IPS-NIHi11 (cell line): ENCODE measurements at regions not wholly inside any gene's neighbourhood (a gene's known extent, or its start where the extent isn't known, plus 50 kb on each side); places are given as distances from the start of the nearest gene placed in this dataset.

Experiments used
- DNase-seq: peaks from one replicate; pipeline ENCODE4 v3.0.0; 2012; ENCODE audit warnings: mixed read lengths, low spot score

DNA sequence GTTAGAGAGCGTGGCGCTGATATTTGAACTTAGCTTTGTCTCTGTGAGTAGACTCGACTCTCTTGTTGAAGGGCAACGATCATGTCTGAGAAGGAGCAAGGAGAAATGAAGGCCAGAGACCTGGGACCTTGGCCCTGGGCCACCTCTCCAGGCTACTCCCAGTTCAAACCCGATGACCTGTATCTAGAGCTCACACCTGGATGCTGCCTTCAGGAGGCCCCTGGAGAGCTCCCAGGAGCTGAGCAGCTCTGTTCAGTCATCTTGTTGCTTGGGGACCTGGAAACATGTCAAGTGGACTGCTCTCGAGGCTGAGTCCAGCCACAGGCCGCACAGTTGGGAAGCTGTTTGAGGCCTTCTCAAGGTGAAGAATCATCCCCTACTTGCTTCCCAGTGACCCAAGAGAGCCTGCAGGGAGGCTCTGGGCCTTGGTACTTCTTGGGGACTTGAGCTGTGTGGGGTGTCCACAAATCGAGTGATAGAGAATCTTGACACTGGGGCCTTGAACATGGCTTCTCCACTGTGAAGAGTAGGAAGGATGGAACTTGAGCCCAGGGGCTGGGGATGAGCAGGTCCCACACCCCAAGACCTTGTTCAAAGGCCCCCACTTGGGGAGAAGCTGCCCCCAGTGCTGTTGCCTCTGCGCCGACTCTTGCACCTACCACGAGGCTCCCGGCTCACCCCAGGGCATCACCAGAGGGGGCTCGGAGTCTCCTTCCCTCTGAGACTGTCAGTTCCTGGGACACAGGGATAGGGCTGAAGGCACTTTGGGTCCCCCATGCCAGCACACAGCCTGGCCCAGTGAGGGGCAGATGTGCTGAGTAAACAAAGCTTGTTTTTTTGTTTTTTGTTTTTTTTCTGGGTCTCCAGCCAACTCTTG, 112.1 kb downstream of the IRX5 start:
- no peak for DNase-seq

DNA sequence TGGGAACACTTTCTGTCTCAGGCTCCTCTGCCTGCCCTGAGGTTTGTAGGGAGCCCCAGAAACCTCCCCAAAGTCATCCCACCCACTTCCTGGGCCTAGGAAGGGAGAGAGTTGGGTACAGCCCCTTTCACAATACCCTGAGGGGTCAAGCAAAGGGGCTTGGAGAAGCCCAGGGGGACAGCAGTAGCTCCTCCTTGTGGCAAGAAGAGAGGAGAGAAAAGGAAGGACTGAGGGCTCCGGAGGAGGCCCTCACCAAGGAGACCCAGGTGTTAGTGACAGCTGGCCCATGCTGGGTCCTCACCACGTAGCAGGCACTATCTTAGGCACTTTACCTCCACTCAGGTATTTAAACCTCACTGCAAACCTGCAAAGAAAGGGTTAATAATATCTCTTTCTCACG, 112.8 kb downstream of the IRX5 start:
- DNase-seq, result no peak

DNA sequence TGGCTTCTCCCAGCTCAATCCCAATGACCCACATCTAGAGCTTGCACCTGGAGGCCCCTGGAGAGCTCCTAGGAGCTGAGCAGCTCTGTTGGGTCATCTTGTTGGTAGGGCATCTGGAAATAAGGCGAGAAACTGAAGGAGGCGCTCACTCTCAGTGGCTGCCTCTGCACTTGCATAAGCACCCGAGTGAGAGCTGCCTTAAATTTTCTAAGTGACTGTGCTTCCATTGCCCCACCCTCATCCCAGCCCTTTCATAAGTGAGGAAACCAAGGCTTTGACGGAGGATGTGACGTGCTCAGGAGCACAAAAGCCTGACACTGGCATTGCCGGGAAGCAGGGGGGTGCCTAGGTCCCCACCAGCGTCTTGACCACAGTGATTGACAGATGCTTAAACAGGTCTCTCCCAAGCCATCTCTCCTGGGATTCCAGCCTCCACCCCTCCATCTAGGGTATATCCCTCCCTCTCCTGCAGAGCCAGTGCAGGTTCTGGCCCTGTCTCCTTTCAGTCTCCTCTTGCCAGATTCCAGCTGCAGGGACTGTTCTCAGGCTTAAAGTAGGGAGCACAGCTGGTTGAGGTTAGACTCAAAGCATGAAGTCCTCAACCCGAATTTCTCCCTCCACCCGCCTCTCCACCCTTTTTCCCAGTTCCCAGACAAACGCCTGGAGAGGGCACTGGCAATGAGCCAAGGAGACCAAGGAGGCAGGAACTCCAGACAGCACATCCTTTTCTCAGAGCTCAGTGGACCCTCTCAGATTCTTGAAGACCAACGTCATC, 113.7 kb downstream of the IRX5 start:
- no peak for DNase-seq

DNA sequence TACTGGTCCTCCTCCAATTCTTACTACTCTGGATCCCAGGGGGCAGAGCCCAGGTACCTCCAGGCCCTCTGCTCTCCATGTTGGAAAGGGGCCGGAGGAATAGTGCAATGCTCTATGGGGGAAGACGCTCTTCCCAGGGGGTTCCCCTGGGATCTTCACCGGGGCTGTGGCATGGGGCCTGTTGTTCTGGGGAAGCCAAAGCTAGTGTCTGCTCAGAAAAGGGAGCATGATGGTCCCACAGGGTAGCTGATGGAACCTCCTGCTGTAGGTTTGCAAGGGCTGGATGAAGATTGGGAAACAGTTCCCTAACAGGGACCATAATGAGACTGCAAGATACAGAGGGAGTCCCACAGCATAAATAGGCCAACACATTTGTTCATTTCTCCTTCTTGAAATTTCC, 114.7 kb downstream of the IRX5 start:
- no peak for DNase-seq

DNA sequence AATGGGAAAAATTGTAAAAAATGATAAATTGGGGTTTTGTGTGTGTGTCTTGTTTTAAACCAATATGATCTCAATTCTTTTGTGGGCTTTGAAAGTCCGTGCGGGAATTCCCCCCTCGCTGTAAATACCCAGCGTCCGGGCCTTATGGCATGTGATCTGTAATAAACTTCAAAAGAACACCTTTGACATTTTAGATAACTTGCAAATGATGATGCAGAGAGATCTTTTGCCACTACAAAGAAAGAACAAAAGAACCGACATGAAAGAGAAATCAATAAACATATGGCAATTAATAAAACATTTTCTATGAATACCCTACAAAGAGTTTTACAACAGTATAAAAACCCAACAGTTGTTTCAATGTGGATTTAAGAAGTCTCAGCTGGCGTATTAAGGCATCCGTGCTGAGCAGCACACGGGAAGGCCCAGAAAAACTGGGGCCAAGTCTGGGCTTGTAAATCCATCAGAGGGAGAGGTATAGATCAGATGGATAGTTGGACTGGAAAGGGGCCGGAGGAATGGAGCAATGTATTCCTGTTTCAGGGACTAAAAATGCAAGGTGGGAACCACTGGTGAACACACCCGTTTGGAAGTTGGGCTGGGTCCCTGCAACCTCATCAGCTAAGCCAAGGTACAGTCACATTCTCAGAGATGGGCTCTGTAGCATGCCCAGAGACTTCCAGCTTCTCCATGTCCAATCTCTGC, 115.2 kb downstream of the IRX5 start:
- no peak for DNase-seq

DNA sequence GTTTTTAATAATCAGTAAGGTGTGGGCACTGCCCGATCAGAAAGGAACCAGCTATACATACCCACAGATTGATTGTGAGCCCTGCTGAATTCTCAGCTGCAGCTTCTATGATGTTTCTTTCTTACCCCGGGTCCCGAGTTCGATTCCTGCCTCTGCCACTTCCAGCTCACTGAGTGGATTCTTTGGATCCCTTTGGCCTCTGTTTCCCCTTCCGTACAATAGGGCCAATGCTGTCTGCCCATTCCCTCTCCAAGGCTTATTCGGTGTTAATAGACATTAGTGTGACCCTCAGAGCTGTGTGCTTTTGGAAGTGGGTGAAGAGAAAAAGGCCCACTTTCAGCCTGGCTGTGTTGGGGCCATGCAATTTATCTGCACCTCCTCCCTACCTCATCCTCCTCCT, 115.8 kb downstream of the IRX5 start:
- DNase-seq, result no peak

DNA sequence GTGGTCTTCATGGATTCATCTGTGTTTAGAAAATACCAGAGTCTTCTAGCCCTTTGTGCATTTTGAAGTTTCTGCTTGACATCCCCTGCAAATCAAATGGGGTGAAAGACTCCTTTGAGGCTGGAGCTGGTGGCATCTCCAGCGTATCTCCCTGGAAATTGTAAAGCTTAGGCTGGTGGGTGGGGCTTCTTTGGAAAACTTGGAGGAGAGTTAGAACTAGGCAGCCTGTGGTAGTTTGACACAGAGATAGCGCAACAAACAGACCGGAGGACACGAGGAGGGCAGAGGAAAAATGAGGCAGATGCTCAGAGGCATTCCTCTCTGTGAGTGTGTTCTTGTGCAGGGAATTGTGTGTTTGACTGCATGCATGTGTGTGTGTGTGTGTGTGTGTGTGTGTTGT, 116.3 kb downstream of the IRX5 start:
- no peak for DNase-seq

DNA sequence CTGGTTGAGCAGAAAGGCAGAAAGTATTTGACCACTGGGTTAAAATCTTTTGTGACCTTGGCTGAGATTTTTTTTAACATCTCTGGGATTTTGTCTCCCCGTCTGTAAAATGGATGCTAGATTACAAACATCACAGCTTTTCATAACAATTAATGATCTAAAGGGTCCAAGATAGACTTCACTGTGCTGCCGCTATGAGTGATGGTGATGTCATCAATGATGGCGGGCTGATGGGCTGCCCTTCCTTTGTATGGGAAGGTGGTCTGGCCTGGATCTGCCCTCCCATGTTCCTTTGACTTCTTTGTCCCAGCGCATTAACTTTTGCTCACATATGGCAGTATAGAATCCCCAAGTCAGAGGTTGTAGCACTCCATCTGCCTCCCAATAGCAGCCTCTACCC, 116.7 kb downstream of the IRX5 start:
- DNase-seq, result no peak

DNA sequence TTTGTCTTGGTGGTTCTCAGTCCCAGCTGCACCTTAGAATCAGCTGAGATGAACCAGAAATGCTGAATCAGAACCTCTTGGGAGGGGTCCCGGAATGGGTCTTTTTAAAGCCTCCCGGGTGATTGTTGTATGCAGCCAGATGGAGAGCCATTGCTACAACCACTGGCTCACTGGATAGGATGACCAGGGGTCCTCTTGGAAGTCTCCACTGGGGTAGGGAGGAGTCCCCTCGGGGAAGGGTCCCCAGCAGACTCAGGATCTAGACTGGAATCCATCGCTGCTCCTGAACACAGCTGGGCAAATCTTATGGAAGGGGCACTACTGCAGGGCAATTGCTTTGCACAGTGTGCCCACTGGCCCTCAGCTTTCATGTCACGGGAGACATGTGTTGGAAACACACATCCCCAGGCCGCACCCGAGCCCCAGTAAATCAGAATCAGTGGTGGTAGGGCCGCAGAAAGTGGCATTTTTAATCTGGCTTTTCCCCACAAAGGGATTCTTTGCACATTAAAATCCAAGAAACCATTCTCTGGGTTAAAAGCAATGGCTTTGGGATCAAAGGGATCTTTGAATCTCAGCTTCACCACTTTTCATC, 117.3 kb downstream of the IRX5 start:
- no peak for DNase-seq

DNA sequence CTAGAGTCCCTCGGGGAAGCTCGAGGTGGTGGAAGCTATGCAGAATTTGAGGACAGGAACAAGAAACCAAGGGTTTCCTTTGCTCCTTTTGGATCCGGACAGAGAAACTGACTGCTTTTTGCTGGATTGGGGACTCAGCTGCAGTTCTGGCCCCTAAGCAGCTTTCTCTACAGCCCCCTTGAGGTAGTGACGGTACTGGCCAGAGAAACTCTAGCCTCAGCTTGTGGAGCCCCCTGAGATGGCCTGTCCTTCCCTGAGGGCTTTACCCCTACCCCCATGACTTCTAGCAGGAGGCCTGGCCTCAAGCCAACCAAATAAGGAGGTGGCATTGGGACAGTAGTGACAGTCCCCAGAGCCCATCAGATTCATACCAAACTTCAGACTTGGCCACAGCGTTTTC, 118.1 kb downstream of the IRX5 start:
- DNase-seq, result peak; percentile 45

DNA sequence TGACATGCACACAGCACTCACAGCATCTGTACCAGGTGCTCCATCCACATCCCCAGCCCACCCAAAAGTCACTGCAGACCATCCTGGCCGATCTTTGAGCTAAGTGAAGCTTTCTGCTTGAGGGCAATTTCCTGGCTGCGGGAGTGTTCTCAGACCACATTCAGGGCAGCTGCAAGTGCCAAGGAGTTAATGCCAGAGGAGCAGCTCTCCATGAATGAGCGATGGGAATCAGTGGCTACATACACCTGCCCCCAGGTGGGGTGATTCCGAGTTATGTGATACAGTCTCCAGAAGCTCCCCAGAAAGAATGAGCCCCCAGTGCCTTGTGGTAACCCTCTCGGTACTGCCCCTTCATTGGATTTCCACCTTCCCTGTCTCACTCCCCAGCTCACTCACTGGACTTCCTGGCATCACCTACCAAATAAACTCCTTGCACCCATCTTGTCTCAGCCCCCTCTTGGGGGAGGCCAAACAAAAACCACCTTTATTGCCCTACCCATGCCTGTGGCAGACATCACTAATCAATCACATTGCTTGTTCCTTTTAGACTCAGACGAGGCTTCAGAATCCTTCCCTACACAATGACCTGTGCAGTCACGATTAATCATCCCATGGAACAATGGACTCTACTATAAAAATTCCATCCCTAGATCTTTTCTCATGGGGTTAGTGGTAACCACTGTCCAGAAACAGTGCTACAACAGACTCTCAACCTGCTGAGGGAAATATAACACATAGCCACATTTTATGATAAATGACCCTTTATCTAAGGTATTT, 121.1 kb downstream of the IRX5 start:
- DNase-seq, result no peak

DNA sequence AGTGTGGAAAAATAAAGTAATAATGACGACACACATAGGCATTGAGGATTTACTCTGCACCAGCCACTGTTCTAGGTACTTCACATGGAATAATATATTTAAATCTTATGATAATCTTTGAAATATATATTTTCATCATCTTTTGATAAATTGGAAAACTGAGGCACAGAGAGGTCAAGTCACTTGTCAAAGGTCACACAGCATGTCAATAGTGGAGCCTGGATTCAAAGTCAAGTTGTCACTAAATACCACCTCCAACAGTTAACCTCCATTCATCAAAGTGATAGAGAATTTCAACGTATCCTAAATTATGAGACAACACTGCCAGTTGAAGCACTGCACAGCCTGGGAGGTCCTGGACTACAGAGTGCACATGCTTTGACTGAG, 121.7 kb downstream of the IRX5 start:
- DNase-seq, result no peak

DNA sequence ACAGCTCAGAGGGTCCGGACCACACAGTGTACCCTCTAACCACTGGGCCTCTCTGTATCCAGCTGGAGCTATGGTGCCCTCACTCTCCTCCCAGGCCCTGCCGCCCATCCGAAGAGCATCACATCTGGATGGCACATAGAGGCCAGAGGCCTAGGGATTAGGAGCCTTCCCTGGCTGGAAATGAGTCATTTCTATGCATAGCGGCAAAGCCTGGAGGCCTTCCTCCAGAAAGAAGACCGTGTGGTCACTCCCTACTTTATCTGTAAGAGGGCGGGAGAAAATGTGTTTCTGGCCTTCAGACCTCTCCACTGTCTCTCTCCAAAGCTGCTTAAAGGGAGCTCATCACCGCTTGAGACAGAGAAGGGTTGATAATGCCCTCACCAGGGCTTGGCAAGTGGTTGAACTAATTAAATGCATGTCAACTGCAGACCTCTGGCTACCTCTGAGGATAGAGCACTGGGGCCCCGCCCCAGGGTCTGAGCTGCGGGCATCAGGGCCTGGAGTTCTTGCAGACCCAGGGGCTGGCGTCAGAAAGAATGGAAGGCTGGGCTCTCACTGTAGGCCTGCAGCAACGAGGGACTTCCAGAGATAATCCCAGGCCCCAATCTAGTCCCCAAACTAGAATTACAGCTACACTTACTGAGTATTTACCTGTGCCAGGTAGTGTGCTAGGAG, 122.2 kb downstream of the IRX5 start:
- DNase-seq, result no peak

DNA sequence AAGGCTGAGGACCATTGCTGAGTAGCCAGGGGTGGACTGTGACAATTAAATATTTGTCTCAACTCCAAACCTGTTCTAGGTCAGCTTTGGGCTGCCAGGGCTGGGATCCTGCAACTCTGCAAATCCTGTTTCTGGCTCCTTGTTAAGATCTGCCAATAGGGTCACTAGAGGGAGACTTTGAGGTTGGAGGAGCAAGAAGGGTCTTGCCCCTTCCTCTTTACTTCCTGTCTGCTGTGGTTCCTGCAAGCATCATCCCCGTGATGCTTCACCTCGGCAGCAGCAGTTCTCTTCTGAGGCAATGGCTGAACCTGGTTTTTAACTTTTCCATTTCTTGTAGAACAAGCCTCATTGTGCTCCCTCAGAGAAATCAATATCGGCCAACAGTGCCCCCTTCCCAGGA, 124.6 kb downstream of the IRX5 start:
- peak; percentile 31 for DNase-seq

DNA sequence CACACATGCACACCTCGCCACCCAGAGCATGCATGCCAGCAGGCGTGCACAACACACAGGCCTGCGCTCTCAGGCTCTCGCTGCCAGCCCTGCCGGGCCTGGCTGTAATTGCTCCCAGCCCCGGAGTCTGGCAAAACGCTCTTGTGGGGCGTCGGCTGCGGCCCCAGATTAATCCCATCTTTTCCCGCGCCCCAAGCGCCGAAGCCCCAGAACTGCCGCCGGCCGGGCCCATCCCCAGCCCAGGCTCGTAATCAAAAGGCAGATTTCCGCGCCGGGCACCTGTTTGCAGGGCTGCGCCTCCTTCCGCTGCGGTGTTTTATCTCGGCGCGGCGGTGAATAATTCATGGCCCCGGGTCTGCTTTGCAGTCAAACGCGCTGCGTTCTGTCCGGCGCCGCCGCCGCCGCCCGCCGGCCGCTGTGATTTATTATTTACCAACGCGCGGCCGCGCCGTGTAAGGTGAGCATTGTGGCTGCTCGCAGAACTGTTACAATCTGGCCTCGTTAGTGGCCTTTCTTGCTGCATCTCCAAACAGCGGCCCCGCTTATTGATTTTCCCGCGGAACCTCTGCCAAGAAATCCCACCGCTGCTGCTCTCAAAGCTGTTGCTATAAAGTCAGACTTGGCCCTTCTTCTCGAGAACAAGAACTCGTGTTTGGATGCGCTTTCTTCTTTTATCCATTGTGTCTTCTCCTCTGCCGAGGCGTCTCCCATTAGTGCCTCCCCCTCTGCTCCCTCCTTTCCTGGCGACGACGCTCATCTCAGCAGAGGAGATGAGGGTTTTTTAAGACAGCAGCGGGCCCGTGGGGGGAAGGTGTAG, 126.1 kb downstream of the IRX5 start:
- peak; percentile 84 for DNase-seq

DNA sequence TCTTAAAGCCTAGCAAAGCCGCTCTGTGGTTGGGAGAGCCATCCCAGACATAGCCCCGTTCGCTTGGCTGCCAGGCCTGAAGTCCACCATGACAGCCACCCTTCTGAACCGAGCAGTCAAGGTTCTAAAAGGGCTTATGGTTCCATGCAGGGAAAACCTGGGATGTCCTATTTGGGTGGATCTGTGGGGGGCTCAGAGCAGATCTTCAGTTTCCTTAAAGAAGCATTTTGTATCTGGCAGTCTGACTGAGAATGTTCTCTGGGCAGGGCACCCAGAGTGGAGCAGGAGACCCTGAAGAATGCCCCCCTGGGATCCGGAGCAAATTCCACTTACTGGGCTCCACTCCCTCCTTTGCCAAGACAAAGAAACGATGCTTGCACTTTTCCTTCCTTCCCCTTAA, 127.2 kb downstream of the IRX5 start:
- no peak for DNase-seq

DNA sequence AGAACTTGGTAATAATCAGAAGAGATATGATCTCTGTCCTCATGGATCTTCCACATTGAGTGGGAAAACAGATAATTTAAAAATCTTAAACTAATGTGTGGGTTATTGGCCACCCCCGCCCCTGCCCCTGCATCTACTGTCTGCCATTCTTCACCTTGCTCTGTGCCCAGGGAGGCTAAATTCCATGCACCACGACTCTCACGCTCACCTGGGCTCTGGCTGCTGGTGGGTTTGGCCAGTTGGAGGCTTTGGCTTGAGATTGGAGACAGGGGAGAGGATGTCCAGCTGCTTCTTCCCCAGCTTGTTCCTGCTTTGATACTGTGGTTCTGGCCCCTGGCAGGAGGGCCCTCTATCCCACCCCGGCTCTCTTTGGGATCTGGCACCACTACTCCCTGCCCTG, 127.9 kb downstream of the IRX5 start:
- no peak for DNase-seq

DNA sequence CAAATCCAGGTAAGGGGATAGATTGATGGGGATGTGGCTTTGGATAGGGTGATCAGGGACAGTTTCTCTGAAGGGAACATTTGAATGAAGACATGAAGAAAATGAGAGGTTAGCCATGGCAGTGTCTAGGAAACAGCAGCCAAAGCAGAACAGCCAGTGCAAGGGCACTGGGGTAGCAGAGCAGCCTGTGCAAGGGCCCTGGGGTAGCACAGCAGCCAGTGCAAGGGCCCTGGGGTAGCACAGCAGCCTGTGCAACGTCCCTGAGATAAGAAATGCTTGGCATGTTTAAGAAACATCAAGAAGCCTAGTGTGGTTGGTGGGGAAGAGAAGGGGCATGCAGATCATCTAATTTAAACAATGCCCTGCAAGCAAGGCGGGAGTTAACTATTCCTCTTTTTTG, 128.5 kb downstream of the IRX5 start:
- DNase-seq, result no peak

DNA sequence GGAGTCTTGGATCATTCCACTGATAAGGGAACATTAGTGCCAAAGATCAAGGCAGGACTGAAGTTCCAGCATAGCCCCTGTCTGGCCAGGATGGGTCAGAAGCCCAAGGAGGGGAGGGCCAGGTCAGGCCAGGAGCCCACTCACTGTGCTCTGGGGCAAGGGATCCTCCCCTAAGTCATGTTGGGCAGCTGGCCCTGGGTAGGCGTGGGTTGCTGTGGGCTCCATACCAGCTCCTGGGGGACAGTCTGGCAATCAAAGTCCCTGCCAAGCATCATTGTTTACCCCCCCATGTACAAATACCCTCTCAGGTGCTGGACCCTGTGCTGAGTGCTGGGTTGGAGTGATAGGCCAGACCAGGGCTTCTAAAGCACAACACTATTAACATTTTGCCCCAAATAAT, 130.5 kb downstream of the IRX5 start:
- no peak for DNase-seq

DNA sequence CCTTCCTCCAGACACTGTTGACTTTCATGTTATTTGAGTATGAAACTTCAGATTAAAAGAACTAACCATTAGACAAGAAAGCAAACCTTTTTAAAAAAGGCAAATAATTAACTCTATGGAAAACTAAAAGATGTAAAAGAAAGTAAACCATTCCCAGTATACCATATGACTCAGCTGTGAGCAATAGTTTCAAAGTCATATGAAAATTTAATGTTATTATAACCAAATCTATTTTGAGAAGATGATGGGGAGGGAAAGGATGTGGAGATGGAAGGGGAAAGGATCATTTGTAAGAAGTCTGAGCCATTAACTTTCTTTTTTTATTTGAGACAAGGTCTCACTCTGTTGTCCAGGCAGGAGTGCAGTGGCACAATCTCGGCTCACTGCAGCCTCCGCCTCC, 131.8 kb downstream of the IRX5 start:
- no peak for DNase-seq
